Esophagus squamous epithelium (tissue), 4 donors: ENCODE measurements at regions not wholly inside any gene's neighbourhood (a gene's known extent, or its start where the extent isn't known, plus 50 kb on each side); places are given as distances from the start of the nearest gene placed in this dataset.

Source experiments
- POLR2A ChIP-seq, 4 donors: fragments of 450-650 bp; IDR thresholded peaks; one replicate each; pipeline ENCODE4 v1.6.1; 2017; ENCODE audit warnings: antibody characterized with exemption in 4 of 4, mild to moderate bottlenecking in 4 of 4, moderate library complexity in 3 of 4
- TF ChIP-seq, protein P1 (sequence below), 6 experiments: fragments of 450-650 bp in 4 of 6; fragments of 200-600 bp in 2 of 6; sonication (generic) in 2 of 6; IDR thresholded peaks; one replicate each; pipeline ENCODE4 v1.5.1; 2016 to 2019; ENCODE audit warnings: antibody characterized with exemption in 6 of 6, mild to moderate bottlenecking in 4 of 6, moderate library complexity in 4 of 6

DNA sequence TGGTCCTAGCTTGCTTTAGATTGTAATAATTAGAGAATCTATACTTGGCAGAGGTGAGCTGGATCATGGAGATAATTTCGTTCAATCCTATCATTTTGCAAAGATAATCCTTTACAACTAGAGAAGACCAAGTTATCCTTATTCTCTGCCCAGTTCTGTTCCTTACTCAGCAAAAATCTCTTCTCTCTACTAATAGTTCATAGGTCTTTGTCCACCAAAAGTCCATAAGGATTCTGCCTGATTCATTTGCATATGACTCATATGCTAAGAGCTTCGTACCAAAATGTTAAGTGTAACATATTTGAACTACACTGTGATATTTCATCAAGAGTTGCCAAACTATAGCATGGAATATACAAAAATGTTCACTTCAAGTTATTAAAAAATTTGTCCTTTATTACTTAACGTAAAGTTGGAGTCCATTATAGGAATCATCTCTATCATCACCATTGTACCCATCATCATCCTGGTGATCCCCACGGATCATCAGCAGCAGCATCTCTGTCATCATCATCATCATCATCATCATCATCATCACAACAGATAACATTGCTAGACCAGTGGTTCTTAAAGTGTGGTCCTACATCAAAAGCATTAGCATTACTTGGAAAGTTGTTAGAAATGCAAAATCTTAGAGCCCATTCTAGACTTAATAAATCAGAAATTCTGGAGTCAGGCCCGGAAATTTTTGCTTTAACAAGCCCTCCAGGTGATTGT, 463.0 kb downstream of the DHX35 start:
- TF ChIP-seq, protein P1, sequence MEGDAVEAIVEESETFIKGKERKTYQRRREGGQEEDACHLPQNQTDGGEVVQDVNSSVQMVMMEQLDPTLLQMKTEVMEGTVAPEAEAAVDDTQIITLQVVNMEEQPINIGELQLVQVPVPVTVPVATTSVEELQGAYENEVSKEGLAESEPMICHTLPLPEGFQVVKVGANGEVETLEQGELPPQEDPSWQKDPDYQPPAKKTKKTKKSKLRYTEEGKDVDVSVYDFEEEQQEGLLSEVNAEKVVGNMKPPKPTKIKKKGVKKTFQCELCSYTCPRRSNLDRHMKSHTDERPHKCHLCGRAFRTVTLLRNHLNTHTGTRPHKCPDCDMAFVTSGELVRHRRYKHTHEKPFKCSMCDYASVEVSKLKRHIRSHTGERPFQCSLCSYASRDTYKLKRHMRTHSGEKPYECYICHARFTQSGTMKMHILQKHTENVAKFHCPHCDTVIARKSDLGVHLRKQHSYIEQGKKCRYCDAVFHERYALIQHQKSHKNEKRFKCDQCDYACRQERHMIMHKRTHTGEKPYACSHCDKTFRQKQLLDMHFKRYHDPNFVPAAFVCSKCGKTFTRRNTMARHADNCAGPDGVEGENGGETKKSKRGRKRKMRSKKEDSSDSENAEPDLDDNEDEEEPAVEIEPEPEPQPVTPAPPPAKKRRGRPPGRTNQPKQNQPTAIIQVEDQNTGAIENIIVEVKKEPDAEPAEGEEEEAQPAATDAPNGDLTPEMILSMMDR (IDR thresholded peaks at IDR 0.05): no peak
- TF ChIP-seq POLR2A (IDR thresholded peaks at IDR 0.05): no peak
